PC-9 (cell line): ENCODE measurements at regions not wholly inside any gene's neighbourhood (a gene's known extent, or its start where the extent isn't known, plus 50 kb on each side); places are given as distances from the start of the nearest gene placed in this dataset.

Source experiments
- EZH2 ChIP-seq: fragments of 200-600 bp; sonication (generic); IDR thresholded peaks from 2 replicates; pipeline ENCODE4 v1.8.0; 2017; ENCODE audit warnings: antibody characterized with exemption, low read depth
- TF ChIP-seq, protein P1 (sequence below): fragments of 200-600 bp; sonication (generic); conservative IDR thresholded peaks from 2 replicates; pipeline ENCODE4 v1.6.1; 2017; ENCODE audit warnings: mixed run types, antibody characterized with exemption, mild to moderate bottlenecking, moderate library complexity

- TF ChIP-seq, protein P1, sequence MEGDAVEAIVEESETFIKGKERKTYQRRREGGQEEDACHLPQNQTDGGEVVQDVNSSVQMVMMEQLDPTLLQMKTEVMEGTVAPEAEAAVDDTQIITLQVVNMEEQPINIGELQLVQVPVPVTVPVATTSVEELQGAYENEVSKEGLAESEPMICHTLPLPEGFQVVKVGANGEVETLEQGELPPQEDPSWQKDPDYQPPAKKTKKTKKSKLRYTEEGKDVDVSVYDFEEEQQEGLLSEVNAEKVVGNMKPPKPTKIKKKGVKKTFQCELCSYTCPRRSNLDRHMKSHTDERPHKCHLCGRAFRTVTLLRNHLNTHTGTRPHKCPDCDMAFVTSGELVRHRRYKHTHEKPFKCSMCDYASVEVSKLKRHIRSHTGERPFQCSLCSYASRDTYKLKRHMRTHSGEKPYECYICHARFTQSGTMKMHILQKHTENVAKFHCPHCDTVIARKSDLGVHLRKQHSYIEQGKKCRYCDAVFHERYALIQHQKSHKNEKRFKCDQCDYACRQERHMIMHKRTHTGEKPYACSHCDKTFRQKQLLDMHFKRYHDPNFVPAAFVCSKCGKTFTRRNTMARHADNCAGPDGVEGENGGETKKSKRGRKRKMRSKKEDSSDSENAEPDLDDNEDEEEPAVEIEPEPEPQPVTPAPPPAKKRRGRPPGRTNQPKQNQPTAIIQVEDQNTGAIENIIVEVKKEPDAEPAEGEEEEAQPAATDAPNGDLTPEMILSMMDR: no peak
- no peak for TF ChIP-seq EZH2
Observed at GRCh38 chr13:106129273-106129672, 406.2 kb downstream of the EFNB2 start.
